DND-41 (cell line): ENCODE measurements at regions not wholly inside any gene's neighbourhood (a gene's known extent, or its start where the extent isn't known, plus 50 kb on each side); places are given as distances from the start of the nearest gene placed in this dataset.

Experiments used
- ATAC-seq: fragments of 200-7000 bp; cut with Tn5 transposase; 3 replicates; pipeline ENCODE4 v1.9.1; 2021; ENCODE audit warnings: low read depth; ENCODE audit not compliant: insufficient read depth
- DNase-seq: peaks from one replicate; pipeline ENCODE4 v3.0.0-alpha.2; 2020
- H2AFZ ChIP-seq: 2 replicates; pipeline ENCODE4 v1.6.0; 2012; ENCODE audit warnings: low read depth, low read length
- H3K27ac ChIP-seq: 2 replicates; pipeline ENCODE4 v1.5.1; 2012; ENCODE audit warnings: low read length, inconsistent platforms
- H3K27me3 ChIP-seq: fragments of 200-600 bp; sonication (generic); 2 replicates; pipeline ENCODE4 v1.6.0; 2012; ENCODE audit warnings: low read length, mild to moderate bottlenecking, inconsistent platforms; ENCODE audit not compliant: insufficient read depth, poor library complexity
- H3K36me3 ChIP-seq: 2 replicates; pipeline ENCODE4 v1.5.1; 2012; ENCODE audit warnings: low read length, inconsistent platforms; ENCODE audit not compliant: insufficient read depth
- H3K4me1 ChIP-seq: 2 replicates; pipeline ENCODE4 v1.5.1; 2012; ENCODE audit warnings: mild to moderate bottlenecking, low read length; ENCODE audit not compliant: insufficient read depth
- H3K4me2 ChIP-seq: 2 replicates; pipeline ENCODE4 v1.6.0; 2012; ENCODE audit warnings: mild to moderate bottlenecking, moderate library complexity, low read length, inconsistent platforms; ENCODE audit not compliant: insufficient read depth
- H3K4me3 ChIP-seq, 2 experiments: fragments of 200-600 bp in 1 of 2; shearing (Covaris generic) in 1 of 2; 2 replicates each; pipeline ENCODE4 v1.5.1; 2012 to 2016; ENCODE audit warnings: inconsistent platforms in 2 of 2, low read length in 2 of 2, mild to moderate bottlenecking in 2 of 2, low read depth in 1 of 2, moderate library complexity in 1 of 2
- H3K79me2 ChIP-seq: 2 replicates; pipeline ENCODE4 v1.6.0; 2012; ENCODE audit warnings: low read length, inconsistent platforms; ENCODE audit not compliant: insufficient read depth
- H3K9ac ChIP-seq: 2 replicates; pipeline ENCODE4 v1.6.0; 2012; ENCODE audit warnings: low read depth, mild to moderate bottlenecking, inconsistent platforms, low read length, moderate library complexity
- H3K9me3 ChIP-seq: 2 replicates; pipeline ENCODE4 v1.5.1; 2012; ENCODE audit warnings: low read length, moderate library complexity, mild to moderate bottlenecking, inconsistent platforms; ENCODE audit not compliant: insufficient read depth, severe bottlenecking
- H4K20me1 ChIP-seq: 2 replicates; pipeline ENCODE4 v1.6.0; 2012; ENCODE audit warnings: low read length; ENCODE audit not compliant: insufficient read depth
- EZH2 ChIP-seq: IDR thresholded peaks from 3 replicates; pipeline ENCODE4 v1.6.1; 2012; ENCODE audit warnings: borderline replicate concordance, low read depth, mild to moderate bottlenecking, moderate library complexity, low read length, inconsistent platforms; ENCODE audit not compliant: severe bottlenecking
- TF ChIP-seq, protein P1 (sequence below): IDR thresholded peaks from 2 replicates; pipeline ENCODE4 v1.5.1; 2012; ENCODE audit warnings: borderline replicate concordance, low read length, moderate library complexity, mild to moderate bottlenecking; ENCODE audit not compliant: poor library complexity, severe bottlenecking; ENCODE audit errors: extremely low read depth

DNA sequence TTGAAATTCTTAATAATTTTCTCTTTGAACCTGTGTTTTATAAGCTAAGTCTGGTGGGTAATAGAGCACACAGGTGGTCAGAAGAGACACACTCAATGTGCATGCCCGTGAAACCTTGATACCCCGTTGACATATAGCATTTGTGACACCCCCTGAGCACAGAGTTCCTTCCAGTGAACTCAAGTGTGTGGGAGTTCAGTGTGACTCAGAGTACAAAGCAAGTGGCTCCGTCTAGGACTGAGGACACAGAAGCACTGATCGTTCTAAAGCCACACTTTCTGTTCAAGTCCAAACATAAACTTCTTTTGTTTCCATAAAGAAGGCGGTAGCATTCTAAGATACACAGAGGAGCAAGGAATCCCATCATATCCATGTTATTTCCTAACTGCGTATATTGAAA, 523.6 kb downstream of the PID1 start:
- Histone ChIP-seq H3K4me3 (no peak overlapping the region), H3K4me2 (no peak overlapping the region), H3K9ac (no peak overlapping the region), H3K36me3 (no peaks in the 10 kb centered on the region), H3K27ac (no peak overlapping the region), H4K20me1 (no peaks in the 10 kb centered on the region), H3K4me1 (no peaks in the 10 kb centered on the region), H3K27me3 (no peaks in the 10 kb centered on the region), H3K79me2 (no peaks in the 10 kb centered on the region), H2AFZ (no peak overlapping the region), H3K9me3 (no peaks in the 10 kb centered on the region)
- ATAC-seq (no peak), DNase-seq (no peak)
- TF ChIP-seq, protein P1, sequence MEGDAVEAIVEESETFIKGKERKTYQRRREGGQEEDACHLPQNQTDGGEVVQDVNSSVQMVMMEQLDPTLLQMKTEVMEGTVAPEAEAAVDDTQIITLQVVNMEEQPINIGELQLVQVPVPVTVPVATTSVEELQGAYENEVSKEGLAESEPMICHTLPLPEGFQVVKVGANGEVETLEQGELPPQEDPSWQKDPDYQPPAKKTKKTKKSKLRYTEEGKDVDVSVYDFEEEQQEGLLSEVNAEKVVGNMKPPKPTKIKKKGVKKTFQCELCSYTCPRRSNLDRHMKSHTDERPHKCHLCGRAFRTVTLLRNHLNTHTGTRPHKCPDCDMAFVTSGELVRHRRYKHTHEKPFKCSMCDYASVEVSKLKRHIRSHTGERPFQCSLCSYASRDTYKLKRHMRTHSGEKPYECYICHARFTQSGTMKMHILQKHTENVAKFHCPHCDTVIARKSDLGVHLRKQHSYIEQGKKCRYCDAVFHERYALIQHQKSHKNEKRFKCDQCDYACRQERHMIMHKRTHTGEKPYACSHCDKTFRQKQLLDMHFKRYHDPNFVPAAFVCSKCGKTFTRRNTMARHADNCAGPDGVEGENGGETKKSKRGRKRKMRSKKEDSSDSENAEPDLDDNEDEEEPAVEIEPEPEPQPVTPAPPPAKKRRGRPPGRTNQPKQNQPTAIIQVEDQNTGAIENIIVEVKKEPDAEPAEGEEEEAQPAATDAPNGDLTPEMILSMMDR = no peak
- no peak for TF ChIP-seq EZH2

DNA sequence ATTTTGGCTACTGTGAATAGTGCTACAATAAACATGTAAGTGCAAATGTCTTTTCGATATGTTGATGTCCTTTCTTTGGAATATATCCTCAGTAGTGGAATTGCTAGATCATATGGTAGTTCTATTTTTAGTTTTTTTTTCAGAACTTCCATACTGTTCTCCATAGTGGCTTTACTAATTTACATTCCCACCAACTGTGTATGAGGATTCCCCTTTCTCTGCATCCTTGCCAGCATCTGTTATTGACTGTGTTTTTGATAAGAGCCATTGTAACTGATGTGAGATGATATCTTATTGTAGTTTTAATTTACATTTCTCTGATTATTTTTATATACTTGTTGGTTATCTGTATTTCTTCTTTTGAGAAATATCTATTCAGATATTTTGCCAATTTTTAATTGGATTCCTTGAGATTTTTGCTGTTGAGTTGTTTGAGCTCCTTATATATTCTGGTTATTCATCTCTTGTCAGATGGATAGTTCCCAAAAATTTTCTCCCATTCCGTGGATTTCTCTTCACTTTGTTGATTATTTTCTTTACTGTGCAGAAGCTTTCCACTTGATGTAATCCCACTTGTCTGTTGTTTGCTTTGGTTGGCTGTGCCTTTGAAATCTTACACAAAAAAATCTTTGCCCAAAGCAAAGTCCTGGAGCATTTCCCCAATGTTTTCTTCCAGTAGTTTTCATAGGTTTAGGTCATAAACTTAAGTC, 532.3 kb downstream of the PID1 start:
- Histone ChIP-seq H3K27ac (no peak overlapping the region), H3K4me1 (no peaks in the 10 kb centered on the region), H3K36me3 (no peaks in the 10 kb centered on the region), H3K9me3 (no peaks in the 10 kb centered on the region), H3K4me3 (no peak overlapping the region), H3K27me3 (no peaks in the 10 kb centered on the region), H3K79me2 (no peaks in the 10 kb centered on the region), H3K4me2 (no peak overlapping the region), H2AFZ (no peak overlapping the region), H3K9ac (no peak overlapping the region), H4K20me1 (no peaks in the 10 kb centered on the region)
- TF ChIP-seq, protein P1 = no peak
- TF ChIP-seq EZH2 = no peak
- ATAC-seq = no peak
- DNase-seq = no peak

DNA sequence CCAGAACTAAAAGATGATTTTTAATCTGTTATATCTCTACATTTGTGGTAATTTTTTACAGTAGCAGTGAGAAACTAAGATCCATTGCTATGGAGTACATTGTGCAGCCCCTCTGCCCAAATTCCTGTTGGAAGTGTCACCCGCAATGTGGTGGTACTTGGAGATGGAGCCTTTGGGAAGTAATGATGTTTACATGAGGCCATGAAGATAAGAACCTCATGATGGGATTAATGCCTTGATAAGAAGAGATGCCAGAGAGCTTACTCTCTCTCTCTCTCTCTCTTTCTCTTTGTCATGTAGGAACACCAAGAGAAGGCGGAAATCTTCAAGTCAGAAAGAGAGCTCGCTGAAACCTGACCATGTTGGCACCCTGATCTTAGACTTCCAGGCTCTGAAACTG, 535.4 kb downstream of the PID1 start:
- Histone ChIP-seq H3K36me3 (no peaks in the 10 kb centered on the region), H3K79me2 (no peaks in the 10 kb centered on the region), H3K4me3 (no peak overlapping the region), H3K27ac (no peak overlapping the region), H3K4me2 (no peak overlapping the region), H3K9ac (no peak overlapping the region), H3K27me3 (no peaks in the 10 kb centered on the region), H3K9me3 (no peaks in the 10 kb centered on the region), H3K4me1 (no peaks in the 10 kb centered on the region), H2AFZ (no peak overlapping the region), H4K20me1 (no peaks in the 10 kb centered on the region)
- TF ChIP-seq, protein P1 = no peak
- TF ChIP-seq EZH2 = no peak
- ATAC-seq (no peak), DNase-seq (no peak)

DNA sequence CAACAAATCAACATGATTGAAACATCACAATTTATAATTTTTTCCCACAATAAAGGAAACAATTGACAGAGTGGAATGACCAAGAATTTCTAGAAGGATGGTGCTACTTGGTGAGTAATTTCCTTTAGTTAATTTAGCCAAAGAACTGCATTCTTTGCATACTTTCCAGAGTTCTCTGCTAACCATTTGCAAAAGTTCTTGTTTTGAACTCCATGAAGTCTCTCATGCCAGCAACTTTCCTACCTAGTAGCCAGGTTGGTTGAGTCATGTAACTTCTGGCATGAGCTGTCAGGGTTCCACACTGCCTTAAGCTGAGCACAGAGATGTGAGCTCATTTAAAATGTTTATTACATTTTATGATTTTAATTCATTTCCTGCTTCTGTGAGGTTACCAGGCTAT, 539.6 kb downstream of the PID1 start:
- no peak for ATAC-seq
- Histone ChIP-seq H3K36me3 (no peaks in the 10 kb centered on the region), H4K20me1 (no peaks in the 10 kb centered on the region), H3K9me3 (no peaks in the 10 kb centered on the region), H3K27ac (no peak overlapping the region), H3K79me2 (no peaks in the 10 kb centered on the region), H2AFZ (no peak overlapping the region), H3K27me3 (no peaks in the 10 kb centered on the region), H3K4me3 (no peak overlapping the region), H3K4me1 (no peaks in the 10 kb centered on the region), H3K9ac (no peak overlapping the region), H3K4me2 (no peak overlapping the region)
- TF ChIP-seq, protein P1 = no peak
- no peak for TF ChIP-seq EZH2
- DNase-seq = no peak
